NOMO-1 treated with DMSO at 0.1 percent for 48 hours (cell line): ENCODE measurements at regions not wholly inside any gene's neighbourhood (a gene's known extent, or its start where the extent isn't known, plus 50 kb on each side); places are given as distances from the start of the nearest gene placed in this dataset.
"Not testable (repeated sequence)": the region's sequence is repeated elsewhere in the genome, so short reads cannot be mapped to it uniquely, and the experiment has no call there.

Experiments used
- DNase-seq: peaks from one replicate; lab custom pipeline; 2025; ENCODE audit not compliant: unreplicated experiment; lab: John Stamatoyannopoulos, UW

- not testable (repeated sequence) for DNase-seq
Measured at GRCh38 chrX:122140219-122140618, 1043.9 kb upstream of the GRIA3 start.

GRCh38 chrX:122154019-122154418, 1030.1 kb upstream of the GRIA3 start:
- no peak for DNase-seq

- no peak for DNase-seq
Measured at GRCh38 chrX:122168241-122168640, 1015.8 kb upstream of the GRIA3 start.

GRCh38 chrX:122184791-122185190, 999.3 kb upstream of the GRIA3 start:
- no peak for DNase-seq

GRCh38 chrX:122187069-122187713, 996.9 kb upstream of the GRIA3 start:
- no peak for DNase-seq

GRCh38 chrX:122188751-122189150, 995.3 kb upstream of the GRIA3 start:
- no peak for DNase-seq

- no peak for DNase-seq
Measured at GRCh38 chrX:122196343-122196742, 987.7 kb upstream of the GRIA3 start.

GRCh38 chrX:122203399-122203798, 980.7 kb upstream of the GRIA3 start:
- DNase-seq, result no peak

- DNase-seq, result no peak
Measured at GRCh38 chrX:122218666-122219065, 965.4 kb upstream of the GRIA3 start.

GRCh38 chrX:122219226-122219625, 964.9 kb upstream of the GRIA3 start:
- no peak for DNase-seq

- no peak for DNase-seq
Measured at GRCh38 chrX:122219735-122220134, 964.3 kb upstream of the GRIA3 start.

GRCh38 chrX:122220644-122221373, 963.3 kb upstream of the GRIA3 start:
- no peak for DNase-seq

- not testable (repeated sequence) for DNase-seq
Measured at GRCh38 chrX:122221810-122222209, 962.3 kb upstream of the GRIA3 start.

- DNase-seq, result not testable (repeated sequence)
Measured at GRCh38 chrX:122224137-122224536, 959.9 kb upstream of the GRIA3 start.

- no peak for DNase-seq
Measured at GRCh38 chrX:122238801-122239200, 945.3 kb upstream of the GRIA3 start.

GRCh38 chrX:122241959-122242358, 942.1 kb upstream of the GRIA3 start:
- no peak for DNase-seq

GRCh38 chrX:122244080-122244479, 940.0 kb upstream of the GRIA3 start:
- DNase-seq, result no peak

- no peak for DNase-seq
Measured at GRCh38 chrX:122245175-122245574, 938.9 kb upstream of the GRIA3 start.

GRCh38 chrX:122245943-122246342, 938.1 kb upstream of the GRIA3 start:
- no peak for DNase-seq

GRCh38 chrX:122246937-122247336, 937.1 kb upstream of the GRIA3 start:
- DNase-seq, result no peak

GRCh38 chrX:122248681-122249080, 935.4 kb upstream of the GRIA3 start:
- no peak for DNase-seq

- DNase-seq, result no peak
Measured at GRCh38 chrX:122252454-122252853, 931.6 kb upstream of the GRIA3 start.

GRCh38 chrX:122268353-122268752, 915.7 kb upstream of the GRIA3 start:
- DNase-seq, result no peak
